Neural cell (in vitro differentiated cells): ENCODE measurements at regions not wholly inside any gene's neighbourhood (a gene's known extent, or its start where the extent isn't known, plus 50 kb on each side); places are given as distances from the start of the nearest gene placed in this dataset.

Experiments
- POLR2AphosphoS5 ChIP-seq: IDR thresholded peaks from 2 replicates; pipeline ENCODE4 v1.6.1; 2012
- TAF1 ChIP-seq: IDR thresholded peaks from 2 replicates; pipeline ENCODE4 v1.6.1; 2012; ENCODE audit warnings: low read depth
- TF ChIP-seq, protein P1 (sequence below): fragments of 450-650 bp; IDR thresholded peaks from 2 replicates; pipeline ENCODE4 v1.5.1; 2014; ENCODE audit warnings: antibody characterized with exemption, mild to moderate bottlenecking, moderate library complexity; ENCODE audit not compliant: poor library complexity, severe bottlenecking

- TF ChIP-seq, protein P1, sequence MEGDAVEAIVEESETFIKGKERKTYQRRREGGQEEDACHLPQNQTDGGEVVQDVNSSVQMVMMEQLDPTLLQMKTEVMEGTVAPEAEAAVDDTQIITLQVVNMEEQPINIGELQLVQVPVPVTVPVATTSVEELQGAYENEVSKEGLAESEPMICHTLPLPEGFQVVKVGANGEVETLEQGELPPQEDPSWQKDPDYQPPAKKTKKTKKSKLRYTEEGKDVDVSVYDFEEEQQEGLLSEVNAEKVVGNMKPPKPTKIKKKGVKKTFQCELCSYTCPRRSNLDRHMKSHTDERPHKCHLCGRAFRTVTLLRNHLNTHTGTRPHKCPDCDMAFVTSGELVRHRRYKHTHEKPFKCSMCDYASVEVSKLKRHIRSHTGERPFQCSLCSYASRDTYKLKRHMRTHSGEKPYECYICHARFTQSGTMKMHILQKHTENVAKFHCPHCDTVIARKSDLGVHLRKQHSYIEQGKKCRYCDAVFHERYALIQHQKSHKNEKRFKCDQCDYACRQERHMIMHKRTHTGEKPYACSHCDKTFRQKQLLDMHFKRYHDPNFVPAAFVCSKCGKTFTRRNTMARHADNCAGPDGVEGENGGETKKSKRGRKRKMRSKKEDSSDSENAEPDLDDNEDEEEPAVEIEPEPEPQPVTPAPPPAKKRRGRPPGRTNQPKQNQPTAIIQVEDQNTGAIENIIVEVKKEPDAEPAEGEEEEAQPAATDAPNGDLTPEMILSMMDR = no peak
- TF ChIP-seq TAF1 = no peak
- no peak for TF ChIP-seq POLR2AphosphoS5
Observed at GRCh38 chr1:14438127-14438769, 160.2 kb upstream of the KAZN start.
